Heart left ventricle (tissue), 13 donors: ENCODE measurements at regions not wholly inside any gene's neighbourhood (a gene's known extent, or its start where the extent isn't known, plus 50 kb on each side); places are given as distances from the start of the nearest gene placed in this dataset.

ENCODE experiments used
- POLR2A ChIP-seq, 2 donors: fragments of 450-650 bp; IDR thresholded peaks; one replicate each; pipeline ENCODE4 v1.6.1; 2017; ENCODE audit warnings: antibody characterized with exemption in 2 of 2, mild to moderate bottlenecking in 2 of 2, moderate library complexity in 2 of 2
- TF ChIP-seq, protein P1 (sequence below), 12 donors: fragments of 200-600 bp; sonication (generic) in 4 of 12; IDR thresholded peaks; one replicate each; pipeline versions ENCODE4 v1.5.0 to v1.8.0; 2018 to 2022; ENCODE audit warnings: antibody characterized with exemption in 12 of 12, mild to moderate bottlenecking in 5 of 12
- donor health status: ischemic (EF 13 %, LVEDD 7.1; RV severe dilation, severe dysfunction).
- donor health status: DM: no; HTN: yes; CAD: no.
- donor health status: DM: no; HTN: no; CAD: no.
- donor health status: ischemic (EF 25% LVEDD 6.9; RV normal size, moderate dysfunction).
- donor health status: ischemic (EF 25% LVEDD 5.7; RV mildly dilated, moderate dysfunction).
- donor health status: ischemic (EF 35%, LVEDD 5.7; RV mildly dilated, moderate dysfunction).
- donor health status: nonischemic (EF 11% LVEDD 7.7; RV severe dilation, severe dysfunction).
- donor health status: DM: yes; HTN: yes; CAD: no.
- donor health status: PGD.
- donor health status: ischemic (EF 29% LVEDD 5.4; RV normal size, mild dysfunction).
- donor health status: nonischemic (EF 23%, LVEDD 6.1; RV moderate dilation, normal function).

DNA sequence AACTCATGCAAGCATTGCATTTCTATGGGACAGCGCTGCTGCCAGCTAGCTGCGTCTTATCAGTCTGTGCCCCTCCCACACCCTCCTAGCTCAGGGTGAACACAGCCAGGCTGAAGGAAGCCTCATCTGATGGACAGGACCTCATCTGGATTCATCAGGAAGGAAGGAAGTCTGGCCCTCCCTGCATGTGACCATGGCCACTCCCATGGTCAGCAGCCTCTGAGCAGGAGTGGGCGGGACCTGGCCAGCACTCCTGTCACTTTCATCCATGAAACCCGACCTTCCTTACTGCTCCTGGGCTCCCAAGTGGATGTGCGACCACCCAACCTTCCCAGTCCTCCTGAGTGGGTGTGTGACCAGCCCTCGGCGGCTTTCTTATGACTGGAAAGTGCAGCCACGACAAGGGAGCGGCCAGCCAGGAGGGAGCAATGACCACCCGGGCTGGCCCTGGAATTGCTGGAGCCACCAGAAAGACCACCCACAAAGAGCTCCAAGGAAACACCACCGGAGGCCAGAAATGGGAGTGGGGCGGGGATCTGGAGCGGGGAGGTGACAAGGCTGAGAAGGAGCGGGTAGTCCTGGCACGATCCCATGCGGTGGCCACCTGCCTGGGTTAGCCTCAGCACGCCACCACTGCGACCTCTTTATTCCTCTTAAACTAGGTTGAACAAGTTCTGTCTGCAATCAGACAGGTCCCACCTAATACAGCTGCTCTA lies 241.2 kb downstream of the TTLL2 start:
- TF ChIP-seq, protein P1, sequence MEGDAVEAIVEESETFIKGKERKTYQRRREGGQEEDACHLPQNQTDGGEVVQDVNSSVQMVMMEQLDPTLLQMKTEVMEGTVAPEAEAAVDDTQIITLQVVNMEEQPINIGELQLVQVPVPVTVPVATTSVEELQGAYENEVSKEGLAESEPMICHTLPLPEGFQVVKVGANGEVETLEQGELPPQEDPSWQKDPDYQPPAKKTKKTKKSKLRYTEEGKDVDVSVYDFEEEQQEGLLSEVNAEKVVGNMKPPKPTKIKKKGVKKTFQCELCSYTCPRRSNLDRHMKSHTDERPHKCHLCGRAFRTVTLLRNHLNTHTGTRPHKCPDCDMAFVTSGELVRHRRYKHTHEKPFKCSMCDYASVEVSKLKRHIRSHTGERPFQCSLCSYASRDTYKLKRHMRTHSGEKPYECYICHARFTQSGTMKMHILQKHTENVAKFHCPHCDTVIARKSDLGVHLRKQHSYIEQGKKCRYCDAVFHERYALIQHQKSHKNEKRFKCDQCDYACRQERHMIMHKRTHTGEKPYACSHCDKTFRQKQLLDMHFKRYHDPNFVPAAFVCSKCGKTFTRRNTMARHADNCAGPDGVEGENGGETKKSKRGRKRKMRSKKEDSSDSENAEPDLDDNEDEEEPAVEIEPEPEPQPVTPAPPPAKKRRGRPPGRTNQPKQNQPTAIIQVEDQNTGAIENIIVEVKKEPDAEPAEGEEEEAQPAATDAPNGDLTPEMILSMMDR (IDR thresholded peaks at IDR 0.05) = no peak
- TF ChIP-seq POLR2A (IDR thresholded peaks at IDR 0.05) = no peak
